Fibroblast of the conjunctiva (primary cell): ENCODE measurements at regions not wholly inside any gene's neighbourhood (a gene's known extent, or its start where the extent isn't known, plus 50 kb on each side); places are given as distances from the start of the nearest gene placed in this dataset.

Experiments
- DNase-seq: peaks from one replicate; pipeline ENCODE4 v3.0.0-alpha.2; 2010; ENCODE audit warnings: low read depth

GRCh38 chr9:81847181-81847915 lies 80.9 kb upstream of the SPATA31D4 start:
- DNase-seq = no peak

GRCh38 chr9:81848472-81848871 lies 79.8 kb upstream of the SPATA31D4 start:
- no peak for DNase-seq

GRCh38 chr9:81849631-81850259 lies 78.5 kb upstream of the SPATA31D4 start:
- no peak for DNase-seq

- no peak for DNase-seq
These were observed 77.5 kb upstream of the SPATA31D4 start for GRCh38 chr9:81850724-81851123.

GRCh38 chr9:81851340-81851739 lies 76.9 kb upstream of the SPATA31D4 start:
- DNase-seq = no peak

GRCh38 chr9:81852820-81853219 lies 75.4 kb upstream of the SPATA31D4 start:
- DNase-seq = no peak

- DNase-seq = no peak
These were observed 72.7 kb upstream of the SPATA31D4 start for GRCh38 chr9:81855538-81855937.

GRCh38 chr9:81858657-81859430 lies 69.4 kb upstream of the SPATA31D4 start:
- no peak for DNase-seq

- DNase-seq = no peak
These were observed 67.6 kb upstream of the SPATA31D4 start for GRCh38 chr9:81860581-81860980.

GRCh38 chr9:81861644-81862043 lies 66.6 kb upstream of the SPATA31D4 start:
- no peak for DNase-seq

- DNase-seq = no peak
These were observed 60.1 kb upstream of the SPATA31D4 start for GRCh38 chr9:81868145-81868544.

- DNase-seq = no peak
These were observed 56.5 kb upstream of the SPATA31D4 start for GRCh38 chr9:81871695-81872094.

- DNase-seq = no peak
These were observed 54.0 kb upstream of the SPATA31D4 start for GRCh38 chr9:81874250-81874649.

- peak; percentile 49 for DNase-seq
These were observed 53.3 kb upstream of the SPATA31D4 start for GRCh38 chr9:81874931-81875330.

GRCh38 chr9:81877047-81877446 lies 51.2 kb upstream of the SPATA31D4 start:
- DNase-seq = no peak
